HG03442 (cell line): ENCODE measurements at regions not wholly inside any gene's neighbourhood (a gene's known extent, or its start where the extent isn't known, plus 50 kb on each side); places are given as distances from the start of the nearest gene placed in this dataset.

Experiments used
- ATAC-seq: cut with Tn5 transposase; IDR thresholded peaks from one replicate; pipeline ENCODE4 v1.9.1; 2021; ENCODE audit warnings: mild to moderate bottlenecking, moderate library complexity; ENCODE audit not compliant: unreplicated experiment

DNA sequence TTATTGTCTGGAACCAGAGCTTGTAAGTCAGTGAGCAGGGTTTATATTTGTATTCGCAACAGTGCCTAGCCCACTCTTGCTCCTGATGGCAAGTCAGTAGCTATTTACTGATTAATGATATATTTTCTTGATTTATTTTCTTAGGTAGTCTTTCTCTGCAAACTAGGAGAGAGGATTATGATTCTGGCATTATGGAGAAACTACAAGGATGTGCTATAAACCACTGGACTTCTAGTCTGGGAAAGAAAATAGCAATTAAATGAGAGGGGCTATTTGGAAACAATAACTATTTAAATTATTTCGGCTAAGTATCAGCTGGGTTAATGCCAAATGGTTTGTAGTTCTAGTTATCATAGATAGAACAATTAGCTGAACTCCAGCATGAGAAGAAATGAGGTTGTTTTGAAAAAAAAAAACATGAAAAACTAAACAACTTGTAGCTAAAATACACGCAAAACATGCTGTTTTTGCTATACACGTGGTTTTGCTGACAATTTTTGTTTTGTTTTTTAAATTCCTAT is 304.9 kb upstream of the TCF21 start:
- no peak for ATAC-seq

DNA sequence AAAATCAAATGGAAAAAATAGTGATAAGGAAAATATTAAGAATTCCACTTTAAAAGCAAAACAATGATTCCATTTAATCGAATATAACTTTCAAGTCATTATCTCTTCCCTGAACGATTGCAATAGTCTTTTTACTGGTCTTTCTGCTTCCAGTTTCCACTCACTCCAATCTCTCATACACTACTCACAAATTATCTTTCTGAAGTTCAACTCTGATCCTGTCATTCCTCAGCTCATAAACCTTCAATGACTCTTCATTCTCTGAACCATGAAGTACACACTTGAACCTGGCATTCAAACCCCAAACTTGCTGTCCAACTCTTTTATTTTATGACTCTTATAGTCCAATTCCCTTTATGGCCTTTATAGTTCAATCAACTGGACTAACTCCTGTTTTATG is 304.1 kb upstream of the TCF21 start:
- no peak for ATAC-seq

DNA sequence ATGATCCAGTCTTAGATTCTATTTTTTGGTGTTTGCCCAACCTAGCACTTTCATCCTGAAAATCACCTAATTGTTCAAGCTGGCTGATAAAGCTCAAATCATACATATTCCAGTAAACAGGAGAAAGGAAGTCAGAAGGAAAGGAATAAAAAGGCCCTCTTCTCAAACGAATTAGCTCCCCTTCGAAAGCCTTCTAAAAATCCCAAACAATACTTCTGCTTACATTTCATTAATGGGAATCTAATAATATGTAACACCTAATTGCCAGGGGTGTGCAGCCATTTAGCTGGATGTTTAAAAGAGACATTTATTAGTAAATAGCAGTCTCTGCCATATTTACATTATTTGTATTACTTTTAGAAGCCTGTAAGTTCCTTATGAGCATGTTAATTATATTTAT is 302.9 kb upstream of the TCF21 start:
- ATAC-seq, result no peak

DNA sequence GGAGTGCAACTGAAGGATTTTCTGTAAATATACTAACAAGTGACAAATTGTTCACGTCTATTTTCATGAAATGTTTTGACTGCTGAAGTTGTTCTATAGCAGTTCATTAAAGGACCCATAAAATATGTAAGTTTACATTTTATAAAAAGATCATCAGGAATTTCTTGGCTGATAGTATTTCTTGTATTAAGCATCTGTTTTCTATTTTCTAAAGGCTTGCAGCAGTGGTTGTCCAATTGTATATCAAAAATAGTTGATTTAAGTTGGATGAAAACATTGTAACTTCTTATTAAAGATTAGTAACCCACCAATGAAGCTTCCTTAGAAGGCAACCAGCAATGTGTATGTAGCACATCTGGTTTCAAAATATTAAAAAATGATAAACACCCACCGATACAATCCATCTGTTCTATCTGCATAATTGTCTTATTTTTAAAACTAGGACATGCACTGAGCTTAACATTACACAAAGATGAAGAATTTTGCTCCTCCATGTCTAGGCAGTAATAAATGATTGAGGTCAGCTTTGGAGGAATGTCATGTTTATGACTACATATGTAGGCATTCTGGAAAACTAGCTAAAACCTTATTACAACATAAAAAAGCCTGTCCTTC is 301.3 kb upstream of the TCF21 start:
- no peak for ATAC-seq

DNA sequence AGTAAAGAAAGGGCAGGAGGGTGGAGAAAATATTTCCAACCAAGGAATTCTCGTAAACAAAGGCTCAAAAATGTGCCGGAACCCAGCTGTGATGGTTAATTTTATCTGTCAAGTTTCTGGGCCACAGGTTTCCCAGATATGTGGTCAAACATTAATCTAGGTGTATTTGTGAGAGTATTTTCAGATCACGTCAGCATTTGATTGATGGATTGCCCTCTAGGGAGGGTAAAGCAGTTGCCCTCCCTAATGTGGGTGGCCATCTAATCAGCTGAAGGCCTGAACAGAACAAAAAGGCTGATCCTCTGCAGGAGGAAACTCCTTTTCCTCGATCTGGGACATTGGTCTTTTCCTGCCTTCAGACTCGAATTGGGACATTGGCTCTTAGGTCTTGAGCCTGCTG is 298.7 kb upstream of the TCF21 start:
- ATAC-seq, result no peak

DNA sequence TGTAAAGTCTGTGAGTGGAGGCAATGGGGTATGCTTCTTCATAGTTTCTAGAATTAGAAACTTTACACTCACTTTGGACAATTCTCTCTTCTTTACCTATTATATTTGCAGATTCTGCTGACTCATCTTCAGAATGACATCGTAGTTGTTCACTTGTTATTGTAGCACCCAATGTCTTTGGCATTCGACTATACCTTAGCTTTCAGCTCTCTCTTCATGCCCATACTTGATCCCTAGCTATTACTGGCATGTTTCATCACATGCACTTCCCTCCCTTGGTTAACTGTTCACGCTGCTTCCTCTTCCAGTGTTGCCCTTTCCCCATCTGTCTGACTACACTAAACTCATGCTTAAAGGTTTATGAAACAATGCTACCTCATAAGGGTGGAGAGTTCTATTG is 298.1 kb upstream of the TCF21 start:
- ATAC-seq, result no peak

DNA sequence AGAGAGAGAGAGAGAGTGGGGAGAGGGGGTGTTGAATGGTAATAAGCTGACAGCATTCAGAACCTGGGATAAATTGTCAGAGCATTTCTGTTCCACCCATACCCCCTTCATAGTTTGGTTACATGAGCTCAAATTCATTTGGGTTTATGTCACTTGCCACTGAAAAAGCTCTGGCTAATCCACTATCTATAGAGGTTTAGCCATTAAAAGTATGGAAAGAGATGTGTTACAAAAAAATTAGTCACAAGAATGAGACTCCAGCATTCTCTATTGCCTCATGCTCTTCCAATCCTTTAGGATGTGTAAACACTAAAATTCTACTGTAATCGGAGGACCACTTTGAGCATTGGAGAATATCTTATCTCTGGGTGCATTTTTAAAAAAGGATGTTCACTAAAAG is 297.6 kb upstream of the TCF21 start:
- ATAC-seq, result no peak

DNA sequence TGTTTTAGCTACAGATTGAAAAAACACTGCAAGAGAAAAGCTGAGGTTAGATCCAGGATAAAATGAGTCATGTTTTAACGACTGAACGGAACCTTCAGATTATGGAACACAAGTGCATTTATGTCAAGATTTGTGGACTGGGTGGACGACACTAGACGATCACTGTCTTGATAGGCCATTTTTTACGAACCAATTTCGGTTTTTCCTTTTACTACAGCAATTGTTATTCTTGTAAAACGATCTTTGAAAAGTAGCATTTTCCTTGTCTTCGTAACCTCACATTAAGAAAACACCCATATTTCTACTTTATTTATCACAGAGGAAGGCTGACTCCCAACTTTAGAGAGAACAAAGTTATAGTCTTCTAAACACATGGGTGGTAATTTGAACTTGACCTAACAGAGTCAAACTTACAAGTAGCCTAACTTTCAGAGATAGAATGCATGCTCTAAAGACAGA is 294.2 kb upstream of the TCF21 start:
- ATAC-seq, result no peak

DNA sequence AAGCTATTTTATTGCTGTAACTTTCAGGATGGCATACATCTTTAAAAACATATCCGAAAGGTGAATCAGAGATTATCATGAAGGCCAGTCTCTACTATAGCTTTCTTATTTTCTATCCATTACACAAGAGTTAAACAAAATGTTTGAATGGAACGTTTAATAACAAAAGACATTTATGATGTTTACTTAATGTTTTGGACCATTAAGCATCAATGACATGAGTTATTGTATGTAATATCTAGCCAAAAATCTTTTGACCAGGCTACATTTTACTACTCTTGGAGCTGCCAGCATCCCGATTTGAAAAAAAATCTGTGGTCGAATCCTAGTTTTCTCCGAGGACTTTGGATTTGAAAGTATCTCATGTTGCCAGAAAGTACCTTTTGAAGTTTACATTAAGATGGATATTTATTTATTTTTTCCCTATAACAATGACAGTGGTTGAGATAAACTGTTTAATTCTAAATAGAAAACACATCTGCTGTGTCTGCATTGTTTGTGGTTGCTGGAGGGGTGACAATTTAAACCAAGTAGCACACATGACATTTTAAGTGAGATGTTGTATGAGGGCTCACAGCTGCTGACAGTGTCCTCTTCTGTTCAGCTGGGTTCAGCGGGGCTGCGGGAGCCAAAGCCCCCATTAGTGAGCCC is 293.7 kb upstream of the TCF21 start:
- no peak for ATAC-seq

DNA sequence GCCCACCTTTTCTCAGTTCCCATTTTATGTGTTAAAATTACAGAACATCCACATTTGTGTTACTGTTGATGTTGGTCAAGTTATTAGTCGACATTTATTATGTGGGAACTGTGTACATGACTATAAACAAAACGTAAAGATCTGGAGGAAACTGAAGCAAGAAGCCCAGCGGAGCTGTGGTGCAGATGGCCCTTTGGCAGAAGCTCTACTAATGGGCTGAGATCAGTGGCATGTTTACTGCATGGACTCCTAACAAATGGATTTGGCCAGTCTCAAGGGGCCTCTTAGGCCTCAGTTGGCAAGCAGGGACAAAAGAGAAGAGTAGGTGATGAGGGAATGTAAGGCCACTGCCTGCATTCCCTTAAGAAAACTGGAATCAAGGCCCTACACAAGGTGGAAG is 282.1 kb upstream of the TCF21 start:
- no peak for ATAC-seq

DNA sequence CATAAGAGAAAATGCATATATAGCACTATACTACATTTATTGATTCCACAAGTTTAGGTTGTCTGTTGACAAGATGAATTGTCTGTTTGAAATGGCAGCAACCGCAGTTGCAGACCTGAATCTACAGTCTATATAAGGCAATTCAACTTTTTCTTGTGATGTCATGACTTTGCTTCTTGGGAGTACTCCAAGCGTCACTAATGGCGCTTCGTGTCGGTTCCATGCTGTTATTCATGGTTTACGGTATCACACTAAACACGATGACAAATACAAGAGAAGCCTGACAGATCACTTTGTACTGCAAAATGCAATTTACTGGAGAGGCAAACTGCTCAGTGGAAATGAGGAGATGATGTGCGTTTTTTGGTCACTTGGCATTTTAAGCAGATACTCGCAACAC is 280.3 kb upstream of the TCF21 start:
- ATAC-seq, result no peak

DNA sequence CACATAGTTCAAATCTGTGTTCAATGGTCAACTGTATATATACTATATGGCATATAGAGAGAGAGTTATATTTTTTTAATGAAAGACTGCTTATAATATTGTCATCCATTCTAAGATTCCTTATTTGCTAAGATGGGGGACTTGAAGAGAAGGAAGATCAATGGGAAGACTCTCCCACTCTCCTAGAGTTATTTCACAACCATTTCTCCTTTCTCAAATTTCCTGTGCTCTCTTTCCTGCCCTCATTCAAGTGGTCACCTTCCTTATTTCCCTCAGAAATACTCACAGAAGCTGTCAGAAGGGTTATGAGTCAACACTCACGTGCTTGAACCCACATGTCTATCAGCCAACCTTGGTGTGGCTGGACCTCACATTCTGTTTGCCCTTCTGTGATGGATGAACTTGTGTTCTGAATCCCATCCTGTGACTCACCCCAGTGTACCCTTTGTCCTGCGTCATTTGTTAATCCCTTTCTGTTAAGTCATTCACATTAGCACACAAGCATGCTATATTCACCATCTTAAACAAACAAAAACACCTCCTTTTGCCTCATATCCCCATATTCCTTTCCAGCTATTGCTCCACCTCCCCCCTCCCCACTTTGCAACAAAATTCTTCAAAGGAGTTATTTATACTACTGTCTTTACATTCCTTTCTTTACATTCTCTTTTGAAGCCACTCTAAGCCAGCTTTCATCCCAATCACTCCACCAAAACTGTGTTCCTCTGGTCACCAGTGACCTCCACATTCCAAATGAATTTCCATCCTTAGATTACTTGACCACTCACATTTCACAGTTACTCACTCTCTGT is 279.3 kb upstream of the TCF21 start:
- ATAC-seq, result no peak

DNA sequence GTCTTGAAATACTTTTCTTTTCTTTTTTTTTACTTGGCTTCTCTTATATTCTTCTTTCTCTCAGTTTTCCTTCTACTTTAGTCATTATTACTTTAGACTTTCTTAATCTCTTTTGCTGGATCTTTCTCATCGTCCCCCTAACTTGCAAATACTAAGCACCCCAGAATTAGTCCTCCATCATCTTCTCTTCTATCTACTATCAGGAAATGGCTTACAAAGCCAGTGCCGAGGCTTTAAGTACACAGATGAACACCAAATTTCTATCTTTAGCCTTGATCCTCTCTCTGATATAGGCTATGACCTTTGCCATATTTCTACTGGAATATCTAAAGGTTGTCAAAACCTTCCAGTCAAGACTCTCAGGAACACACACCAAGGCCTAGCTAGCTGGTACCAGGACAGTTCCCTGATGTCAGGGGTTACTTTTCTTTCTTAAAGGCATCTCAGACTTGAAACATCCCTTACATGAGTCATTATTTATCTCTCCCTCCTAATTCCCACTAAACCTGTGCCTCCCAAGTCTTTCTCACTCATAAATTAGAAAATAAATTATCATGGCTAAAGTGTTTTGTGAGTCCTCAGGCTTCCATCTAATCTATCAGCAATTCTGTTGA is 278.6 kb upstream of the TCF21 start:
- no peak for ATAC-seq

DNA sequence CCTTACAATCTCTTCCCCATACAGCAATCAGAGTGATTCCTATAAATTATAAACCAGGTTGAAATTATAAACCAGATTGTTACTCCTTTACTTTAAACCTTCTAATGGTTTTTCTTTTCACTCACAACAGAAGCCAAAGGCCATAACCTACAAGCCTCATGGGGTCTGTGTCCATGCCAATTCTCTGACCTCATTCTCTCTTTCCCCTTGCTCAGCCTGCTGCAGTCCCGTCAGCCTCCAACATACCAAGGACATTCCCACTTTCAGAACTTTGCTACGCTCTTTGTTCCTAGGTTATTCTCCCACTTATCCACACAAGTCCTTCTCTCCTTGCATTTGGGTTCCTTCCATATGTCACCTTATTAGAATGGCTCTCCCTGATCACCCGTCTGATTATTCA is 277.9 kb upstream of the TCF21 start:
- no peak for ATAC-seq

DNA sequence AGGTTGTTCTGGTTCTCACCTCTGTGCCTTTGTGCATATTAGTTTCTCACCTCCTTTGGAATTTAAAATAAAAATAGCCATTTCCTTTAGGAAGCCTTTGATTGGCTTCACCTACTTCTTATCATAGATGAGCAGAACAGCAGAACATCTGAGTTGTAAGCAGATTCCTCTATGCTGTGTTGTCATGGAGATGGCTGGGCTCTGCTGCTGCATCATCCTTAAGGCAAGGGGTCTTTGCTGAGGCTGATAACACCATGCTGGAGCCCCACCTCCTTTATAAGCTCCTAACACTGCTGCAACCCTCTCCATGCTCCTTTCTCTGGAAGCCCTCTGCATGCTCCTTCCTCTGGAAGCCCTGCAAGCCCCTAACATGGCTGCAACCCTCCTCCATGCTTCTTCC is 276.5 kb upstream of the TCF21 start:
- ATAC-seq, result no peak

DNA sequence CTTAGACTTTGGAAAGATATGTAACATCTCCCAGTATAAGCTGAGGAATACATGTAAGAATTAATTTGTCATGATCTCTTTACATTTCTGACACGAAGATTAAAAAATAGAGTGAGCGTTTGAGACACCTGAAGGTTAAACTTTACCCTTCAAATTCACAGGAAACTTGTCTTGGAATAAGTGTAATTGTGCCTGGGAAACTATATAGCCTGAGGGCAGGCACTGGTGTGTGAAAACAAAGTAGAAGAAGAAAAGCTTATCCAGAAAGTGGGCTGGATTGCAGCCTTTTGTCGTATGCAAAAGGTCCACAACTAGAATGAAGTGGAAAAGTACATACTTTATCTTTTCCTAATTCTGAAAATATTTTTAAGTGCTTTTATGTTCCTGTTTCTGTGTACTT is 275.7 kb upstream of the TCF21 start:
- no peak for ATAC-seq

DNA sequence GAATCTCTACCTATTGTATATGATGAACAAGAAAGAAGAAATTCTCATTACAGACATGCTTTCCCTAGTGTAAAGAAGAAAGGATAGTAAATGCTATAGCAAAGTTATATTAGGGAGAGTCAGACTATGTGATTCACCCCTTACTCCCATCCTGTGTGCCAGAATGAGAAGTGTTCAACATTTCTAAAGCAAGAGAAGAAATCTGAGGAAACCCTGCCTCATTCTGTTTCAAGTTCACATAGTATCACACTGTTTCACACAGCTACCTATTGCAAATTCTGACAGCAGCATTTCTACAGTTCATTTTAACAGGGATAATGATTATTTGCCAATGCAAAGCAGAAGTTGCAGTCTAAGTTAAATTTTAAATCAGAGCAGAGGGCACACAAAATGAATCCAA is 267.2 kb upstream of the TCF21 start:
- no peak for ATAC-seq

DNA sequence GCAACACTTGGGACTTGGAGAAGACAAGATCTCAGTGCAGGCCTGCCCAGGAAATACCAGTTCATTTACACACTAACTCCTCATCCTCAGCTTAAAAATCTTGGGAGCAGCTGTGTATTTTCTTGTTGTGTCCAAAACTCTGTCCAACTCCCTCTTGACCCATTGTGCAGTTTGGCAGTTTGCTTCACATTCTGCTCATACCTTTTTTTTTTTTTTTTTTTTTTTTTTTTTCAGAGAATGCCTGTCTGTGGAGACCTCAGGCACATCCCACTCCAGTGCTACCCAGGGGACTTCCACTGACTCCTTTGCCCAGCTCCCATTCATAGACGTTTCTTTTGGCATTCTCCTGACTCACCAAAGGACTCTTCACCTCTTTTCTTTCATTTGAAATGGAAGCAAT is 265.8 kb upstream of the TCF21 start:
- no peak for ATAC-seq

DNA sequence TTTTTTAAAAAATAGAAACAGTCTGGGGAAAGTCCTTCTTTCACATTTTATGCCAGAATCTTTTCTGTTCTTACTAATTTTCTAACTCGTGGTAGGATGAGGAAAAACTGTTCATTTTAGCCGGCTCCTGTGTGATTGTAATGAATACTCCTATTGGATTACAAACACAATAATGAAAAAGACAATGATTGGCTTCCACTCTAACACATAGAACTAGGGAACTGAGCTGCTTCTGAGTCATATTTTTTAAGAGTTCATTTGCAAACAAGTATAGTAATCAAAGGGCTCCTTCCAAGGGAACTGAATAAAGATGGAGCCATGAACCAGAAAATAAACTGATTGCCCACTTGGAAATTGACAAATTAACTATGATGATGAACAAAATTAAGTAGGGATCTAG is 265.3 kb upstream of the TCF21 start:
- ATAC-seq, result no peak

DNA sequence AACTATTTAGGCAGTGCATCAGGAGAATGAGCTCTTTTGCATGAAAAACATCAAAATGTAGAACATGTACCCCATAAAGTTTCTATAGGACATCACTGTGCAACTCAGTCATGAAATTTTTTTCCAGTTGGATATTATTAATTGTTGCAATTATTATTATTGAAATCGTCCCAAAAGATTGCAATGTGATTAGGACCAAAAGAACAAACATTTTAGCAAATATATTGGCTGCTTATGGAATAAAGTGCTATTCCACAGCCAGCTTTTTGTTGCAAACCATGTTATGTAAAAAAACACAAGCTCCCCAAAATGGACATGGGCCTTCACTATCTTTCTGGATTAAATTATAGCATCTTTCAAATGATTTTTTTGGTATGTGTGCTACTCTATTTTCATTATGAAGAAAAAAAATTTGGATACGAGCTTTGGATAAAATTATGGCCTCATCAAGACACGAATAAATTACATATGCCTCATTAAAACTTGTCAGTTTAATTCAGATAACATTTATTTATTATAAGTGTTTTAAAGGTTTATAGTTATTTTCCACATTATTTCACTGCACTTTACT is 262.7 kb upstream of the TCF21 start:
- ATAC-seq, result no peak

DNA sequence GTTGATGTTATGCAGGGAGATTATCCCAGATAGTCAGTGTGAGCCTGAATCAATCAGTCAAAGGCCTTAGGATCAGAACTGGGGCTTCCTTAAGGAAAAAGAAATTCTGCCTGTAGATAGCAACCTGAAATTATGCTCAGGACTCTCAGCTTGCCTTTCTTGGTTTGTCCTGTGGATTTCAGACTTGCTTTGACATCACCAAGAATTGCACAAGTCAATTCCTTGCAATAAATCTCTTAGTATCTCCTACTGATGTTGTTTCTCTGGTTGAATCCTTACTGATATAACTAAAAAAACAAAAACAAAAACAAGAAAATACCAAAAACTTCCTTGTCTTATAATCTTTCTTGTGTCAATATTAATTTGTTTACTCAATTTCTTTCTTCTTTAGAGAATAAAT is 258.9 kb upstream of the TCF21 start:
- ATAC-seq, result no peak
